ENCODE measurements at regions not wholly inside any gene's neighbourhood (a gene's known extent, or its start where the extent isn't known, plus 50 kb on each side); places are given as distances from the start of the nearest gene placed in this dataset.

DNA sequence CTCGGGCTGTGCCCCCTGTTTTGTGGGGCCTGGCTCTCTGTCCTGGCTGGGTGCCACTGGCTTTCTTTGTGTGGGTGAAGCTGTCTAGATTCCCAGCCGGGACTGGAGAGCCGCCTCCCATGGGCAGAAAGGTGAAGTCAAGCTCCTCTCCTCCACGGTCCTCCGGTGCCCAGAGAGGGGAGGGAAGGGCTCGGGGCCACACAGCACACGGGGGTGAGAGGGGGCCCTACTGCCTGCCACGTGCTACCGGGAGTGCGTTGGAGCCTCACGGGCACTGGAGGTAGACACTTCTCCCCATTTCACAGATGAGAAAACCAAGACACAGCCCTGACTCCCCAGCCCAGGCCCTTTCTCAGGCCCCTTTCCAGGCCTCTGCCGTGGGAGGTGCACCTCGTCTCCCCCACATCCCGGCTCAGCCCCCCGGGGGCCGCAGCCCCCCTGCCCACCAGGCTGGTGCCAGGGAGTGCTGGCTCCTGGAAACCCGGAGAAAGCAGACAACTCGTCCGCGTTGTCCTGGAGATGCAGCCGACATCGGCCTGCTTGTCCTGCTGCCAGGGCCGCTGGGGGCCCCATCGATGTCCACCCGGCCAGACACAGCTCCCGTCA lies 55.8 kb downstream of the UNCX start:
- TF ChIP-seq POLR2A (IDR thresholded peaks at IDR 0.05), result no peak
- TF ChIP-seq, protein P1, sequence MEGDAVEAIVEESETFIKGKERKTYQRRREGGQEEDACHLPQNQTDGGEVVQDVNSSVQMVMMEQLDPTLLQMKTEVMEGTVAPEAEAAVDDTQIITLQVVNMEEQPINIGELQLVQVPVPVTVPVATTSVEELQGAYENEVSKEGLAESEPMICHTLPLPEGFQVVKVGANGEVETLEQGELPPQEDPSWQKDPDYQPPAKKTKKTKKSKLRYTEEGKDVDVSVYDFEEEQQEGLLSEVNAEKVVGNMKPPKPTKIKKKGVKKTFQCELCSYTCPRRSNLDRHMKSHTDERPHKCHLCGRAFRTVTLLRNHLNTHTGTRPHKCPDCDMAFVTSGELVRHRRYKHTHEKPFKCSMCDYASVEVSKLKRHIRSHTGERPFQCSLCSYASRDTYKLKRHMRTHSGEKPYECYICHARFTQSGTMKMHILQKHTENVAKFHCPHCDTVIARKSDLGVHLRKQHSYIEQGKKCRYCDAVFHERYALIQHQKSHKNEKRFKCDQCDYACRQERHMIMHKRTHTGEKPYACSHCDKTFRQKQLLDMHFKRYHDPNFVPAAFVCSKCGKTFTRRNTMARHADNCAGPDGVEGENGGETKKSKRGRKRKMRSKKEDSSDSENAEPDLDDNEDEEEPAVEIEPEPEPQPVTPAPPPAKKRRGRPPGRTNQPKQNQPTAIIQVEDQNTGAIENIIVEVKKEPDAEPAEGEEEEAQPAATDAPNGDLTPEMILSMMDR (IDR thresholded peaks at IDR 0.05), result no peak

Data from adrenal gland (tissue), 5 donors.